HEK293 (cell line): ENCODE measurements at regions not wholly inside any gene's neighbourhood (a gene's known extent, or its start where the extent isn't known, plus 50 kb on each side); places are given as distances from the start of the nearest gene placed in this dataset.

Source experiments
- CTCF ChIA-PET: fragments of 350-600 bp; formaldehyde crosslinking; extraction: SDS; loops from one replicate; lab custom pipeline; 2021; ENCODE audit warnings: antibody characterized with exemption; lab: Yijun Ruan, JAX
- POLR2A ChIA-PET: fragments of 300-600 bp; formaldehyde crosslinking; extraction: SDS; loops from one replicate; lab custom pipeline; 2020; ENCODE audit warnings: antibody characterized with exemption, inconsistent platforms; lab: Yijun Ruan, JAX
- H3K27ac ChIP-seq: fragments of 200-500 bp; sonication (Bioruptor generic); 2 replicates; pipeline ENCODE4 v1.5.1; 2014; ENCODE audit warnings: low read depth, low read length, control low read depth, inconsistent platforms; ENCODE audit errors: extremely low read depth
- H3K36me3 ChIP-seq, 2 experiments: fragments of 200-500 bp in 1 of 2; sonication (Bioruptor generic) in 1 of 2; 1 replicate in 1 of 2; 2 replicates in 1 of 2; pipeline ENCODE4 v1.5.1; 2014 to 2017; ENCODE audit warnings: inconsistent platforms in 2 of 2, low read length in 2 of 2; ENCODE audit not compliant: control insufficient read depth in 2 of 2, insufficient read depth in 1 of 2
- H3K4me1 ChIP-seq: fragments of 200-500 bp; sonication (Bioruptor generic); 2 replicates; pipeline ENCODE4 v1.5.1; 2014; ENCODE audit warnings: mild to moderate bottlenecking, low read length, inconsistent platforms; ENCODE audit not compliant: control insufficient read depth, insufficient read depth
- H3K4me3 ChIP-seq: 2 replicates; pipeline ENCODE4 v1.5.1; 2011; ENCODE audit warnings: low read depth, mild to moderate bottlenecking, control low read depth, low read length, moderate library complexity
- H3K9me3 ChIP-seq: fragments of 200-500 bp; sonication (Bioruptor generic); 2 replicates; pipeline ENCODE4 v1.5.1; 2014; ENCODE audit warnings: low read depth, low read length, inconsistent platforms; ENCODE audit not compliant: control insufficient read depth, insufficient read depth
- BCL11A ChIP-seq: fragments of 450-650 bp; formaldehyde crosslinking; IDR thresholded peaks from 2 replicates; pipeline ENCODE4 v1.5.1; 2016; ENCODE audit warnings: low read depth, missing biosample characterization, missing genetic modification characterization
- BCL11B ChIP-seq: fragments of 450-650 bp; formaldehyde crosslinking; IDR thresholded peaks from 2 replicates; pipeline ENCODE4 v1.5.1; 2016; ENCODE audit warnings: low read depth, missing biosample characterization, missing genetic modification characterization
- FEZF1 ChIP-seq: fragments of 450-650 bp; formaldehyde crosslinking; IDR thresholded peaks from 2 replicates; pipeline ENCODE4 v1.5.1; 2016; ENCODE audit warnings: missing biosample characterization, missing genetic modification characterization
- HOXC10 ChIP-seq: sonication (generic); formaldehyde crosslinking; IDR thresholded peaks from 2 replicates; pipeline ENCODE4 v1.8.1; 2023; ENCODE audit warnings: mild to moderate bottlenecking, missing genetic modification reagents
- OSR2 ChIP-seq: fragments of 450-650 bp; formaldehyde crosslinking; IDR thresholded peaks from 2 replicates; pipeline ENCODE4 v1.5.1; 2016; ENCODE audit warnings: missing biosample characterization, missing genetic modification characterization
- SCRT2 ChIP-seq: fragments of 450-650 bp; formaldehyde crosslinking; IDR thresholded peaks from 2 replicates; pipeline ENCODE4 v1.5.1; 2016; ENCODE audit warnings: missing biosample characterization, missing genetic modification characterization
- SP2 ChIP-seq: fragments of 450-650 bp; formaldehyde crosslinking; IDR thresholded peaks from 2 replicates; pipeline ENCODE4 v1.5.1; 2016; ENCODE audit warnings: missing biosample characterization, missing genetic modification characterization
- SP7 ChIP-seq: fragments of 450-650 bp; formaldehyde crosslinking; IDR thresholded peaks from 2 replicates; pipeline ENCODE4 v1.5.1; 2016; ENCODE audit warnings: missing biosample characterization, missing genetic modification characterization
- TRIM28 ChIP-seq: IDR thresholded peaks from 2 replicates; pipeline ENCODE4 v1.6.1; 2011; ENCODE audit warnings: low read length, control low read depth, borderline replicate concordance
- WT1 ChIP-seq: fragments of 450-650 bp; formaldehyde crosslinking; IDR thresholded peaks from 2 replicates; pipeline ENCODE4 v1.5.1; 2016; ENCODE audit warnings: missing biosample characterization, missing genetic modification characterization
- ZBTB20 ChIP-seq: fragments of 450-650 bp; formaldehyde crosslinking; IDR thresholded peaks from 2 replicates; pipeline ENCODE4 v1.5.1; 2016; ENCODE audit warnings: missing biosample characterization, missing genetic modification characterization
- ZIC2 ChIP-seq: fragments of 450-650 bp; formaldehyde crosslinking; IDR thresholded peaks from 2 replicates; pipeline ENCODE4 v1.5.1; 2016; ENCODE audit warnings: missing biosample characterization, missing genetic modification characterization
- ZNF114 ChIP-seq: fragments of 450-650 bp; formaldehyde crosslinking; IDR thresholded peaks from 2 replicates; pipeline ENCODE4 v1.5.0; 2017; ENCODE audit warnings: missing biosample characterization, missing genetic modification characterization
- ZNF175 ChIP-seq: fragments of 450-650 bp; formaldehyde crosslinking; IDR thresholded peaks from 2 replicates; pipeline ENCODE4 v1.5.1; 2016; ENCODE audit warnings: missing biosample characterization, missing genetic modification characterization
- ZNF184 ChIP-seq: fragments of 450-650 bp; IDR thresholded peaks from 2 replicates; pipeline ENCODE4 v1.5.1; 2018; ENCODE audit warnings: missing biosample characterization, mild to moderate bottlenecking, missing genetic modification characterization
- ZNF214 ChIP-seq: fragments of 450-650 bp; formaldehyde crosslinking; IDR thresholded peaks from 2 replicates; pipeline ENCODE4 v1.5.1; 2017; ENCODE audit warnings: missing biosample characterization, mild to moderate bottlenecking, missing genetic modification characterization, borderline replicate concordance
- ZNF24 ChIP-seq: fragments of 450-650 bp; formaldehyde crosslinking; IDR thresholded peaks from 2 replicates; pipeline ENCODE4 v1.5.1; 2016; ENCODE audit warnings: missing biosample characterization, missing genetic modification characterization
- ZNF274 ChIP-seq, 2 experiments: fragments of 200-500 bp in 1 of 2; fragments of 450-650 bp in 1 of 2; sonication (Bioruptor generic) in 1 of 2; formaldehyde crosslinking in 1 of 2; IDR thresholded peaks; 2 replicates each; pipeline versions ENCODE4 v1.5.1 to v1.6.1; 2014 to 2016; ENCODE audit warnings: borderline replicate concordance in 1 of 2, inconsistent platforms in 1 of 2, low read length in 1 of 2, missing biosample characterization in 1 of 2, missing genetic modification characterization in 1 of 2
- ZNF501 ChIP-seq: fragments of 450-650 bp; formaldehyde crosslinking; IDR thresholded peaks from 2 replicates; pipeline ENCODE4 v1.5.1; 2016; ENCODE audit warnings: missing biosample characterization, missing genetic modification characterization
- ZNF658 ChIP-seq: fragments of 450-650 bp; formaldehyde crosslinking; IDR thresholded peaks from 2 replicates; pipeline ENCODE4; 2016; ENCODE audit warnings: missing biosample characterization, missing genetic modification characterization
- ZNF677 ChIP-seq: fragments of 450-650 bp; IDR thresholded peaks from 2 replicates; pipeline ENCODE4 v1.5.0; 2018; ENCODE audit warnings: missing biosample characterization, mild to moderate bottlenecking, missing genetic modification characterization, moderate library complexity
- ZNF843 ChIP-seq: fragments of 450-650 bp; formaldehyde crosslinking; IDR thresholded peaks from 2 replicates; pipeline ENCODE4 v1.5.1; 2016; ENCODE audit warnings: missing biosample characterization, missing genetic modification characterization
- TF ChIP-seq, protein P1 (sequence below): fragments of 450-650 bp; formaldehyde crosslinking; IDR thresholded peaks from 2 replicates; pipeline ENCODE4 v1.5.1; 2016; ENCODE audit warnings: missing biosample characterization, missing genetic modification characterization
- TF ChIP-seq, protein P2 (sequence below): fragments of 450-650 bp; formaldehyde crosslinking; IDR thresholded peaks from 2 replicates; pipeline ENCODE4 v1.5.1; 2016; ENCODE audit warnings: missing biosample characterization, missing genetic modification characterization, borderline replicate concordance
- TF ChIP-seq, protein P3 (sequence below): fragments of 450-650 bp; IDR thresholded peaks from 2 replicates; pipeline ENCODE4 v1.5.1; 2018; ENCODE audit warnings: missing biosample characterization, missing genetic modification characterization
- TF ChIP-seq, protein P4 (sequence below): fragments of 450-650 bp; IDR thresholded peaks from 2 replicates; pipeline ENCODE4 v1.5.1; 2018; ENCODE audit warnings: missing biosample characterization, mild to moderate bottlenecking, missing genetic modification characterization

DNA sequence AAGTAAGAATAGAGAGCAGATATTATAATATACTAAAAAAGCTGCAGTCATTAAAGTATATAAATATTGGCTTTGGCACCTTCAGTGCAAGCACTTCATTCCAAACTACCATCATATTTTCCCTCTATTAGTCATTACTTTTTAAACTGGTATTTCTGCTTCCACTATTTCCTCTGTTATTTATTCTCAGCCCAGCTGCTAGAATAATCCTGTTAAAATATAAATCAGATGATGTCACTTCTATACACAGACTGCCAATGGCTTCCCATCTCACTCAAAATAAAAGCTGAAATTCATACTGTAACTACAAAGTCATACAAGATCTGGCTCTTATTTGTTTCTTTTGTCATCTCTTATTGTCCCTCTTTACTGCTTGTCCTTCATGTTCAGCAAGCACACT is 432.9 kb downstream of the TLE4 start:
- ChIA-PET POLR2A (no interaction called here), CTCF (no interaction called here)
- TF ChIP-seq ZNF24 (tag by site-specific recombination) (no peak), SP2 (tag by site-specific recombination) (no peak), ZNF114 (no peak), ZNF677 (tag by site-specific recombination) (no peak), ZNF843 (tag by site-specific recombination) (no peak), BCL11A (tag by site-specific recombination) (no peak), WT1 (tag by site-specific recombination) (no peak), BCL11B (no peak)
- TF ChIP-seq, protein P1, sequence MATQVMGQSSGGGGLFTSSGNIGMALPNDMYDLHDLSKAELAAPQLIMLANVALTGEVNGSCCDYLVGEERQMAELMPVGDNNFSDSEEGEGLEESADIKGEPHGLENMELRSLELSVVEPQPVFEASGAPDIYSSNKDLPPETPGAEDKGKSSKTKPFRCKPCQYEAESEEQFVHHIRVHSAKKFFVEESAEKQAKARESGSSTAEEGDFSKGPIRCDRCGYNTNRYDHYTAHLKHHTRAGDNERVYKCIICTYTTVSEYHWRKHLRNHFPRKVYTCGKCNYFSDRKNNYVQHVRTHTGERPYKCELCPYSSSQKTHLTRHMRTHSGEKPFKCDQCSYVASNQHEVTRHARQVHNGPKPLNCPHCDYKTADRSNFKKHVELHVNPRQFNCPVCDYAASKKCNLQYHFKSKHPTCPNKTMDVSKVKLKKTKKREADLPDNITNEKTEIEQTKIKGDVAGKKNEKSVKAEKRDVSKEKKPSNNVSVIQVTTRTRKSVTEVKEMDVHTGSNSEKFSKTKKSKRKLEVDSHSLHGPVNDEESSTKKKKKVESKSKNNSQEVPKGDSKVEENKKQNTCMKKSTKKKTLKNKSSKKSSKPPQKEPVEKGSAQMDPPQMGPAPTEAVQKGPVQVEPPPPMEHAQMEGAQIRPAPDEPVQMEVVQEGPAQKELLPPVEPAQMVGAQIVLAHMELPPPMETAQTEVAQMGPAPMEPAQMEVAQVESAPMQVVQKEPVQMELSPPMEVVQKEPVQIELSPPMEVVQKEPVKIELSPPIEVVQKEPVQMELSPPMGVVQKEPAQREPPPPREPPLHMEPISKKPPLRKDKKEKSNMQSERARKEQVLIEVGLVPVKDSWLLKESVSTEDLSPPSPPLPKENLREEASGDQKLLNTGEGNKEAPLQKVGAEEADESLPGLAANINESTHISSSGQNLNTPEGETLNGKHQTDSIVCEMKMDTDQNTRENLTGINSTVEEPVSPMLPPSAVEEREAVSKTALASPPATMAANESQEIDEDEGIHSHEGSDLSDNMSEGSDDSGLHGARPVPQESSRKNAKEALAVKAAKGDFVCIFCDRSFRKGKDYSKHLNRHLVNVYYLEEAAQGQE (tag by site-specific recombination): no peak
- H3K4me1 ChIP-seq: no peaks in the 10 kb centered on the region
- no peaks in the 10 kb centered on the region for H3K36me3 ChIP-seq
- H3K9me3 ChIP-seq: no peaks in the 10 kb centered on the region
- no peak overlapping the region for H3K27ac ChIP-seq
- no peak overlapping the region for H3K4me3 ChIP-seq

DNA sequence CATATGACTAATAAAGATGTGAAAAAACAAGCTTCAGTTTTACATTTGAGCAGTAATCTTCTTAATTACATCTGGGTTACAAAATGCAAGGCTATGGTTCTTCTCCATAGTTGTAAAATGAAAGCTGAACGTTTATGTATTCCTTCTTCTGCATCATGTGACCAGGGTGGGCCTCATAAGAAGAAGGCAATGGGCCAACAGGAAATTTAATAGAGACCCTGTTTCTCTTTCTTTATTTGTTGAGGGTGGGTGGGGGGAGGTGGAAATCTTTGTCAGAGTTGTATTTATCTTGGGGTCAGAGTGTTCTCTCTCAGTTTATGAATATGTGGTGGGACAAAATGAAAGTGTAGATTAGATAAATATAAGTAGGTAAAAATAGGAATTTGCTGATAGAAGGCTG is 418.8 kb downstream of the TLE4 start:
- no peak for TF ChIP-seq SP7 (tag by site-specific recombination)
- TF ChIP-seq SCRT2 (tag by site-specific recombination): no peak
- no peak for TF ChIP-seq ZNF658
- no peak for TF ChIP-seq ZNF274 (IDR thresholded peaks at IDR 0.05; ENCODE audit: low read length)
- TF ChIP-seq ZNF274 (tag by site-specific recombination; IDR thresholded peaks at IDR 0.05; ENCODE audit: borderline replicate concordance): no peak
- TF ChIP-seq FEZF1: no peak
- TF ChIP-seq ZNF501 (tag by site-specific recombination): no peak
- TF ChIP-seq ZNF175 (tag by site-specific recombination): no peak
- TF ChIP-seq, protein P2, sequence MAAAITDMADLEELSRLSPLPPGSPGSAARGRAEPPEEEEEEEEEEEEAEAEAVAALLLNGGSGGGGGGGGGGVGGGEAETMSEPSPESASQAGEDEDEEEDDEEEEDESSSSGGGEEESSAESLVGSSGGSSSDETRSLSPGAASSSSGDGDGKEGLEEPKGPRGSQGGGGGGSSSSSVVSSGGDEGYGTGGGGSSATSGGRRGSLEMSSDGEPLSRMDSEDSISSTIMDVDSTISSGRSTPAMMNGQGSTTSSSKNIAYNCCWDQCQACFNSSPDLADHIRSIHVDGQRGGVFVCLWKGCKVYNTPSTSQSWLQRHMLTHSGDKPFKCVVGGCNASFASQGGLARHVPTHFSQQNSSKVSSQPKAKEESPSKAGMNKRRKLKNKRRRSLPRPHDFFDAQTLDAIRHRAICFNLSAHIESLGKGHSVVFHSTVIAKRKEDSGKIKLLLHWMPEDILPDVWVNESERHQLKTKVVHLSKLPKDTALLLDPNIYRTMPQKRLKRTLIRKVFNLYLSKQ: no peak
- no peak overlapping the region for H3K4me3 ChIP-seq
- no peak overlapping the region for H3K27ac ChIP-seq
- ChIA-PET POLR2A (no interaction called here), CTCF (interaction anchor here (1.3 kb wide), 1 partner anchor 14 kb away, joined by 3 read pairs; no protein-coding TSS in a partner anchor)
- no peaks in the 10 kb centered on the region for H3K36me3 ChIP-seq
- no peaks in the 10 kb centered on the region for H3K4me1 ChIP-seq
- H3K9me3 ChIP-seq: no peaks in the 10 kb centered on the region

DNA sequence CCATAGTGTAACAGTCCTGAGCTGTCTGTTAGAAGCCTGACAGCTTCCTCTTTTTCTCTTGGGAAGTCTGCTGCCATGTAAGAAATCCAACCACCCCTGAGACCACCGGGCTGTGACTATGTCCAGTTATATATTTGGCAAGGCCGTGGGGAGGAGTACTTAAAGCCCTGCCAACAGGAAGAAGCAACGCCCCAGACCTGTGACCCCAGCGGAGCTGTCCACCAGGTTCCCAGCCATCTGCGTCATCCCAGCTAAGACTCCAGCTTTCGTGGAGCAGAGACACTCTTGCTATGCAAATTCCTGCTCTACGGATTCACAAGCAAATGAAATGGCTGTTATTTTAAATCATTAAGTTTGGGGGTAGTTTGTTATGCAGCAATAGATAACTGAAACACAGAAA is 417.3 kb downstream of the TLE4 start:
- Histone ChIP-seq H3K9me3 (no peaks in the 10 kb centered on the region), H3K36me3 (no peaks in the 10 kb centered on the region), H3K27ac (no peak overlapping the region), H3K4me1 (no peaks in the 10 kb centered on the region), H3K4me3 (no peak overlapping the region)
- TF ChIP-seq TRIM28: no peak
- no peak for TF ChIP-seq ZBTB20 (tag by site-specific recombination)
- no peak for TF ChIP-seq OSR2 (tag by site-specific recombination)
- TF ChIP-seq ZNF214: no peak
- TF ChIP-seq, protein P3, sequence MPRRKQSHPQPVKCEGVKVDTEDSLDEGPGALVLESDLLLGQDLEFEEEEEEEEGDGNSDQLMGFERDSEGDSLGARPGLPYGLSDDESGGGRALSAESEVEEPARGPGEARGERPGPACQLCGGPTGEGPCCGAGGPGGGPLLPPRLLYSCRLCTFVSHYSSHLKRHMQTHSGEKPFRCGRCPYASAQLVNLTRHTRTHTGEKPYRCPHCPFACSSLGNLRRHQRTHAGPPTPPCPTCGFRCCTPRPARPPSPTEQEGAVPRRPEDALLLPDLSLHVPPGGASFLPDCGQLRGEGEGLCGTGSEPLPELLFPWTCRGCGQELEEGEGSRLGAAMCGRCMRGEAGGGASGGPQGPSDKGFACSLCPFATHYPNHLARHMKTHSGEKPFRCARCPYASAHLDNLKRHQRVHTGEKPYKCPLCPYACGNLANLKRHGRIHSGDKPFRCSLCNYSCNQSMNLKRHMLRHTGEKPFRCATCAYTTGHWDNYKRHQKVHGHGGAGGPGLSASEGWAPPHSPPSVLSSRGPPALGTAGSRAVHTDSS (tag by site-specific recombination): no peak
- no peak for TF ChIP-seq ZNF184 (tag by site-specific recombination)
- TF ChIP-seq HOXC10 (CRISPR knock-in tag): no peak
- TF ChIP-seq, protein P4, sequence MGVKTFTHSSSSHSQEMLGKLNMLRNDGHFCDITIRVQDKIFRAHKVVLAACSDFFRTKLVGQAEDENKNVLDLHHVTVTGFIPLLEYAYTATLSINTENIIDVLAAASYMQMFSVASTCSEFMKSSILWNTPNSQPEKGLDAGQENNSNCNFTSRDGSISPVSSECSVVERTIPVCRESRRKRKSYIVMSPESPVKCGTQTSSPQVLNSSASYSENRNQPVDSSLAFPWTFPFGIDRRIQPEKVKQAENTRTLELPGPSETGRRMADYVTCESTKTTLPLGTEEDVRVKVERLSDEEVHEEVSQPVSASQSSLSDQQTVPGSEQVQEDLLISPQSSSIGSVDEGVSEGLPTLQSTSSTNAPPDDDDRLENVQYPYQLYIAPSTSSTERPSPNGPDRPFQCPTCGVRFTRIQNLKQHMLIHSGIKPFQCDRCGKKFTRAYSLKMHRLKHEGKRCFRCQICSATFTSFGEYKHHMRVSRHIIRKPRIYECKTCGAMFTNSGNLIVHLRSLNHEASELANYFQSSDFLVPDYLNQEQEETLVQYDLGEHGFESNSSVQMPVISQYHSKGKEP (tag by site-specific recombination): no peak
- no peak for TF ChIP-seq ZIC2 (tag by site-specific recombination)
- POLR2A ChIA-PET: no interaction called here
- CTCF ChIA-PET: no interaction called here
